ENCODE measurements at regions not wholly inside any gene's neighbourhood (a gene's known extent, or its start where the extent isn't known, plus 50 kb on each side); places are given as distances from the start of the nearest gene placed in this dataset.

GRCh38 chr22:25346859-25347751 lies 127.7 kb downstream of the CRYBB2 start:
- TF ChIP-seq, protein P1, sequence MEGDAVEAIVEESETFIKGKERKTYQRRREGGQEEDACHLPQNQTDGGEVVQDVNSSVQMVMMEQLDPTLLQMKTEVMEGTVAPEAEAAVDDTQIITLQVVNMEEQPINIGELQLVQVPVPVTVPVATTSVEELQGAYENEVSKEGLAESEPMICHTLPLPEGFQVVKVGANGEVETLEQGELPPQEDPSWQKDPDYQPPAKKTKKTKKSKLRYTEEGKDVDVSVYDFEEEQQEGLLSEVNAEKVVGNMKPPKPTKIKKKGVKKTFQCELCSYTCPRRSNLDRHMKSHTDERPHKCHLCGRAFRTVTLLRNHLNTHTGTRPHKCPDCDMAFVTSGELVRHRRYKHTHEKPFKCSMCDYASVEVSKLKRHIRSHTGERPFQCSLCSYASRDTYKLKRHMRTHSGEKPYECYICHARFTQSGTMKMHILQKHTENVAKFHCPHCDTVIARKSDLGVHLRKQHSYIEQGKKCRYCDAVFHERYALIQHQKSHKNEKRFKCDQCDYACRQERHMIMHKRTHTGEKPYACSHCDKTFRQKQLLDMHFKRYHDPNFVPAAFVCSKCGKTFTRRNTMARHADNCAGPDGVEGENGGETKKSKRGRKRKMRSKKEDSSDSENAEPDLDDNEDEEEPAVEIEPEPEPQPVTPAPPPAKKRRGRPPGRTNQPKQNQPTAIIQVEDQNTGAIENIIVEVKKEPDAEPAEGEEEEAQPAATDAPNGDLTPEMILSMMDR (conservative IDR thresholded peaks at IDR 0.05; ENCODE audit: low read depth, low read length), result no peak
- TF ChIP-seq BHLHE40 (IDR thresholded peaks at IDR 0.05; ENCODE audit: low read depth, low read length) (no peak), USF2 (IDR thresholded peaks at IDR 0.05; ENCODE audit: low read depth, low read length) (no peak)

Measured in IMR-90 (cell line).